GM20000 (cell line): ENCODE measurements at regions not wholly inside any gene's neighbourhood (a gene's known extent, or its start where the extent isn't known, plus 50 kb on each side); places are given as distances from the start of the nearest gene placed in this dataset.
"Not testable (repeated sequence)": the region's sequence is repeated elsewhere in the genome, so short reads cannot be mapped to it uniquely, and the experiment has no call there.

Experiments
- DNase-seq: peaks from one replicate; pipeline ENCODE4 v3.0.0; 2012; ENCODE audit warnings: low spot score
- TF ChIP-seq, protein P1 (sequence below): IDR thresholded peaks from 2 replicates; pipeline ENCODE4 v1.5.1; 2012; ENCODE audit warnings: mild to moderate bottlenecking, control low read depth; ENCODE audit errors: extremely low read depth, missing control alignments

DNA sequence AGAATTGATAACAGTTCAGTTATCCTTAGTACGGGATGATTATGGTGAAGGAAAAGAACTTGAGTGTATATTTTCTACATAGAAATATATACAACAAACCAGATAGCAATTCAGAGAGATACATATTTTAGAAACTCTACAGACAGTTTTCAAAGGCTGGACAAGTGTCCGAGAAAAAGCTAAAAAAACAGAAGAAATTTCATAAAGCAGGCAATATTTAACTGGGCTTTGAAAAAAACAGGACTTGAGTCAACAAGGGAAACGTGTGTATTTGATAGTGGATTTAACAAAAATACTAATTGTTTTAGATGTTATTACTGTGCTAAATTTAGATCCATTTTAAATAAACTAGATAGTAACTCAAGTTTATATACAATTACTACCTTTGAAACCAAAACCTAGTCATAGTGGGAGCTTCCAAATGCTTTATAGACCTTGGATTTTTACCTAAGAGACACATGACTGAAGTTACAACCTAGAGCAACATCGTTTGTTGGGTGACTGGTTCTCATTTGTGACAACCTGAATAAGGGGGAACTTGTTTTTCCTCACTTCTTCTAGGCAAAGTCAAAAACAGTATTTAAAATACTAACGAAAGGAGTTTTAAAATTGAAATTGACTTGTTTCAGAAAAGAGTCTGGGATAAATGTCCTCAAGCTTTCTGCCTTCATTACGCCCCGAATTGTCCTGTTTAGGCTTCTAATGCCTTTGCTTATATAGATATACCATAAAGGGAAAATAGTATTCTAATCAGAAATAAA is 116.7 kb upstream of the PRSS16 start:
- DNase-seq = no peak
- TF ChIP-seq, protein P1, sequence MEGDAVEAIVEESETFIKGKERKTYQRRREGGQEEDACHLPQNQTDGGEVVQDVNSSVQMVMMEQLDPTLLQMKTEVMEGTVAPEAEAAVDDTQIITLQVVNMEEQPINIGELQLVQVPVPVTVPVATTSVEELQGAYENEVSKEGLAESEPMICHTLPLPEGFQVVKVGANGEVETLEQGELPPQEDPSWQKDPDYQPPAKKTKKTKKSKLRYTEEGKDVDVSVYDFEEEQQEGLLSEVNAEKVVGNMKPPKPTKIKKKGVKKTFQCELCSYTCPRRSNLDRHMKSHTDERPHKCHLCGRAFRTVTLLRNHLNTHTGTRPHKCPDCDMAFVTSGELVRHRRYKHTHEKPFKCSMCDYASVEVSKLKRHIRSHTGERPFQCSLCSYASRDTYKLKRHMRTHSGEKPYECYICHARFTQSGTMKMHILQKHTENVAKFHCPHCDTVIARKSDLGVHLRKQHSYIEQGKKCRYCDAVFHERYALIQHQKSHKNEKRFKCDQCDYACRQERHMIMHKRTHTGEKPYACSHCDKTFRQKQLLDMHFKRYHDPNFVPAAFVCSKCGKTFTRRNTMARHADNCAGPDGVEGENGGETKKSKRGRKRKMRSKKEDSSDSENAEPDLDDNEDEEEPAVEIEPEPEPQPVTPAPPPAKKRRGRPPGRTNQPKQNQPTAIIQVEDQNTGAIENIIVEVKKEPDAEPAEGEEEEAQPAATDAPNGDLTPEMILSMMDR = no peak

DNA sequence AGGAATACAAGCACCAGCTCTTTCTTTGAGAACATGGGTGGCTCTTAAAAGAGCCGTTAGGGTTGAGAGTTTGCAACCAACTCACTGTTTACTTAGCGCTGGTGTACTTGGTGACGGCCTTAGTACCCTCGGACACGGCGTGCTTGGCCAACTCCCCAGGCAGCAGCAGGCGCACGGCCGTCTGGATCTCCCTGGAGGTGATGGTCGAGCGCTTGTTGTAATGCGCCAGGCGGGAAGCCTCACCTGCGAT is 115.3 kb upstream of the PRSS16 start:
- DNase-seq = not testable (repeated sequence)

DNA sequence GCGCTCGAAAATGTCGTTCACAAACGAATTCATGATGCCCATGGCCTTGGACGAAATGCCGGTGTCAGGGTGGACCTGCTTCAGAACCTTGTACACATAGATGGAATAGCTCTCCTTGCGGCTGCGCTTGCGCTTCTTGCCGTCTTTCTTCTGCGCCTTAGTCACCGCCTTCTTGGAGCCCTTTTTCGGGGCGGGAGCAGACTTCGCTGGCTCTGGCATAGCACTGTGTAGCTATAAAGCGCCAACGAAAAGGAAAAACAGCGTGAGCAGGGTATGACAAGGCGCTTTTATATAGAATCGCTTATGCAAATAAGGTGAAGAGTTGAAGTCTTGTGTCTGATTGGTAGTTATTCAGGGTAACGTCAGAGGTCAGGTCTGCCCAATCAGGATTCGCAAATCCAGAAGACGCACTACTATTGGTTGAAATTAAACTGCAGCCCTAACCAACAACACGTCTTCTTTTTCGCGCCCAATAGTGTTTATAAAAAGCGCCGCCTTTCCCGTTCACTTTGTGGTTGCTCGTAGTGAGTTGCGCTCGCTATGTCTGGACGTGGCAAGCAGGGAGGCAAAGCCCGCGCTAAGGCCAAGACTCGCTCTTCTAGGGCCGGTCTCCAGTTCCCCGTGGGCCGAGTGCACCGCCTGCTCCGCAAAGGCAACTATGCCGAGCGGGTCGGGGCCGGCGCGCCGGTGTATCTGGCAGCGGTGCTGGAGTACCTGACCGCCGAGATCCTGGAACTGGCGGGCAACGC is 114.8 kb upstream of the PRSS16 start:
- peak; percentile 88 for DNase-seq
- TF ChIP-seq, protein P1 = no peak

DNA sequence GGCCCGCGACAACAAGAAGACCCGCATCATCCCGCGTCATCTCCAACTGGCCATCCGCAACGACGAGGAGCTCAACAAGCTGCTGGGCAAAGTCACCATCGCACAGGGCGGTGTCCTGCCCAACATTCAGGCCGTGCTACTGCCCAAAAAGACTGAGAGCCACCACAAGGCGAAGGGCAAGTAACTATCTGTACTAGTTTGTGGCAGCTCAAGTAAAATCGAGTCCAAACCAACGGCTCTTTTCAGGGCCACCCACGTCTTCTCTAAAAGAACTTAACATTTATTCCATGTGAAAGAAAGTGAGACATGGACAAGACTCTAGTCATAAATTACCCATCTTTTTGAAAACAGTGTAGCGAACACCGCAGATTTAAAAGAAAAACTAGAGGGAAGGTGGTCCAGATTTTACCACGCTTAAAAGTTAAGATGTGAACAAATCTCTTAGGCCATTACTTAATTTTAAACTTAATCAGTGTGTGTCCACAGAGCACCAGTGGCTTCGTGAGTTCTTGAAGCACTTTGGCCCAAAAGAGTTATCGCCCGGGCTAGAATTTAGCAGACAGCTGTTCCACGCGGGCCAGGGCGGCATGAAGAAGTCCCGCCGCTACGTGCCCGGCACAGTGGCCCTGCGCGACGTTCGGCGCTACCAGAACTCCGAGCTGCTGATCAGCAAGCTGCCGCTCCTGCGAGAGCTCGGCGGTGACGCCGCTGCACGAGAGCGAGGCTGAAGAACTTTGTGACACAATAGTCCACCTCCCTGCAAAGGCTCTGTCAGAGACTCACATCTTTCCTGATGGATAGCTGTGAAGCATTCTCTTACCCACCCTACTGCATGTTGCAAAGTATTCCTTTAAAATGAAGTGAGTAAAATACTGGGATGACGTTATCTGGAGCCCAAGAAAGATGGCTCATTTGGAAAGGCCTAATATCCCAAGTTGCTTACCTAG is 113.9 kb upstream of the PRSS16 start:
- TF ChIP-seq, protein P1 = no peak
- peak; percentile 19 for DNase-seq

DNA sequence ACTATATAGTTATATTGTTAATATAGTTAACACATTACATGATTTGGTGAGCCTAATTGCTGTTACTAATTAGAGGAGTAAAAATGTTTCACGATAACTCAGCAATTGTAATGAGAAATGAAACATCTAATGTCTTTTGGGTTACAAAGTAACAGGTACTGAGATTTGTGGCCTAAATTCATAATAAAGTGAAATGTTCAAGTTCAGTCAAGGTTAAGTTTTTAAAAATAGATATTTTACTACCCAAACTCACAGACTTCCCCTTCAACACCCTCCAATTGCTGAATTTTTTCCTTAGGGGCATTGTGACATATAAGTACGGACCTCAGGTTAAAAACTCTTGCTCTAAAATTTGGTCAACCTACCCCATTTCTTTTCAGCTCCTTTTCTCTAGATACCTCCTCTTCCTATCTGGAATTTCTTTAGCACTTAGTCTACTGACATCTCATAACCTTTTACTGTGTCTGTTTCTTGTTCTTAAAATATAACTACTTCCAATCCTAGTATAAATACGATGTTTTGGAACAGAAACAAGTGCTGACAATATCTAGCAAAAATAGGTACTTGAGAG is 112.3 kb upstream of the PRSS16 start:
- TF ChIP-seq, protein P1 = no peak
- DNase-seq = no peak

DNA sequence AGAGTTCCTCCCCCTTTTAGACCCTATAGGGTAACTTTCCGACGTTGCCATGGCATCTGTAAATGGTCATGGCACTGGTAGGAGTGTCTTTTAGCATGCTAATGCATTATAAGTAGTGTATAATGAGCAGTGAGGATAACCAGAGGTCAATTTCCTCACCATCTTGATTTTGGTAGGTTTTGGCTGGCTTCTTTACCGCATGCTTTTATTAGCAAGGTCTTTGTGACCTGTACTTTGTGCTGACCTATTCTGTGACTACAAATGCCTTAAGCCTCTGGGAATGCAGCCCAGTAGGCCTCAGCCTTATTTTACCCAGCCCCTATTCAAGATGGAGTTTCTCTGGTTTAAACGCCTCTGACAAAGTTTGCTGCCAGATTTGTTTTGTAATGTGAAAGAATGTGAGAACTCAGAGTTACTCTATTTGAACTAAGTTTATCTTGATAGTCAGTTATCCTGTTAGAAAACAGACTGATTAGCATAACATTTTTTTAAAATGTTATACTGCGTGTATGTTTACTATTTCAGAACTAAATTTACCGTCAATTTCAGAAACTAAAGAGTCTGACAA is 111.3 kb upstream of the PRSS16 start:
- TF ChIP-seq, protein P1 = no peak
- DNase-seq = no peak
